Activated CD8-positive, alpha-beta T cell treated with anti-CD3 and anti-CD28 coated beads, Interleukin-2, amount 10 ng/mL, durations not matched to agents 7 days and 5 days (primary cell): ENCODE measurements at regions not wholly inside any gene's neighbourhood (a gene's known extent, or its start where the extent isn't known, plus 50 kb on each side); places are given as distances from the start of the nearest gene placed in this dataset.

ENCODE experiments used
- ATAC-seq: fragments of 150-1000 bp; cut with Tn5 transposase; one replicate; pipeline ENCODE4 v1.10.0; 2021; ENCODE audit warnings: moderate library complexity
- CTCF ChIA-PET: fragments of 350-600 bp; sonication (Branson Sonifier 250); formaldehyde crosslinking; loops from one replicate; lab custom pipeline; 2021; ENCODE audit warnings: antibody characterized with exemption; lab: Charles Lee
- POLR2A ChIA-PET: fragments of 350-600 bp; sonication (Branson Sonifier 250); formaldehyde crosslinking; loops from one replicate; lab custom pipeline; 2021; ENCODE audit warnings: antibody characterized with exemption; lab: Charles Lee
- DNase-seq: peaks from one replicate; pipeline ENCODE4 v3.0.0-alpha.2; 2020
- H3K27ac Mint-ChIP-seq: one replicate; pipeline ENCODE4 v1.8.0; 2021; ENCODE audit warnings: mild to moderate bottlenecking, mixed read lengths
- H3K27me3 Mint-ChIP-seq: one replicate; pipeline ENCODE4 v1.8.0; 2021; ENCODE audit warnings: low read depth, mixed read lengths
- H3K36me3 Mint-ChIP-seq: one replicate; pipeline ENCODE4 v1.8.0; 2021; ENCODE audit warnings: low read depth, mixed read lengths
- H3K4me1 Mint-ChIP-seq: one replicate; pipeline ENCODE4 v1.8.0; 2021; ENCODE audit warnings: low read depth, mixed read lengths
- H3K4me3 Mint-ChIP-seq: one replicate; pipeline ENCODE4 v1.8.0; 2021; ENCODE audit warnings: mild to moderate bottlenecking, mixed read lengths
- H3K9me3 Mint-ChIP-seq: one replicate; pipeline ENCODE4 v1.8.0; 2022; ENCODE audit warnings: mixed read lengths; ENCODE audit not compliant: insufficient read depth

DNA sequence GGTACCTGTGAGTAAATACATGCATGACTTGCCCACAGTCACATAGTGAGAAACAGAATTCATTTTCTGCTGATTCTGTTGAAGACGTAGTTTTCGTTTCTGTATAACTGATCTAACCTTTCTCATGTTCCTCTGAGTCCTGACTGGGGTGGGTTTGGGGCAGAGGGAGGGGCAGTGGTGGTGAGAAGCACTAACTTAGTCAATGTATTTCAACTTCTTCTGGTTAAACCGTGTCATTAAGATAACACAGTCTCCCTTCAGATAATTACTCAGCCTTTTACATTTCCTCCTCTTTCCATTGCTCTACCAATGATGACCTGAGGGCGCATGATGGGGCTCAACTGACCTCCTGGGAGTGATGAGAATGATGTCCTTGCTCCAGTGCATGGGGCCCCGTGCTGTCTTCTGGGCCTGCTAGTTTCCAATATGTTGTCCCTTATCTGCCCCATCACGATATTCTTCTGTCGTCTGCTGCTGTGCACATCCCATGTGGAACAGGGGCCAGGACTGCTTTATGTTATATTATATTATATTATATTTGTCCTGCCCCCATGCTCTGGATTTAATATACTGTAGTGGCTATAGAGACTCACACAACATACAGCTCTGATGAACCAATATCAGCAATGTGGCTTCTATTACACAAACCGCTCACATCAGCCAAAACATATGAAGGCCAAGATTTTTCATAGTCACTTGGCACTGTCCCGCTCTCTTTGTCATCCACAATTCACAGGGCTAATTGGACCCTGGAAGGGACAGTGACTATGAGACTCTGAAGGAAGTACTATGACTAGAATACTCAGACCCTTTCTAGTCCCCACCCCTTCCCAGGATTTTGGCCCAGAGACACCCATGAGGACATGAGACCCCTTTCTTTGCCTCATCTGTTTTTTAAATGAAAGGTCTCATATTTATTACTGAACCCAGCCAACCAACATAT is 407.1 kb upstream of the MCTP2 start:
- Mint-ChIP-seq H3K36me3 (no peaks in the 10 kb centered on the region), H3K9me3 (no peaks in the 10 kb centered on the region), H3K27ac (no peak overlapping the region), H3K27me3 (no peaks in the 10 kb centered on the region), H3K4me1 (no peaks in the 10 kb centered on the region), H3K4me3 (no peak overlapping the region)
- DNase-seq (no peak), ATAC-seq (no peak)
- ChIA-PET CTCF (no interaction called here), POLR2A (no interaction called here)

DNA sequence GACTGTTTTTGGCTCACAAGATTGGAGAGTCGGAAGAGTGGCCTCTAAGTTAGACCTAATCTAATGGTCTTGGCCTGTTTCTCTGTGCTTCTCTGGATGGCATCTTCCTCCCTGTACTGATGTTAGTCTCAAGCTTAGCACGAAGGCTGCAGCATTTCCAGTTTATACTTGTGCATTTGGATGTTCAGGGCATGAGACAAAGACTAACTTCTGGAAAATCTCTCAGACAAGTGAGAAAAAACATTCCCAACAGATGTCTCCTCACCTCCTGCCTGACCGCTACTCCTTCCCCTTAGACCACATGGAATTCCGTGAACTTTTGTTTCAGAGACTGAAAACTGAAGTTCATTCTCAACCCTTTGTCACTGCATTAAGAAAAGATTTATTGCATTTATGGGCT is 410.8 kb upstream of the MCTP2 start:
- ChIA-PET POLR2A (no interaction called here), CTCF (no interaction called here)
- H3K27me3 Mint-ChIP-seq: no peaks in the 10 kb centered on the region
- no peak overlapping the region for H3K27ac Mint-ChIP-seq
- H3K36me3 Mint-ChIP-seq: no peaks in the 10 kb centered on the region
- DNase-seq (no peak), ATAC-seq (no peak)
- no peaks in the 10 kb centered on the region for H3K4me1 Mint-ChIP-seq
- no peak overlapping the region for H3K4me3 Mint-ChIP-seq
- H3K9me3 Mint-ChIP-seq: no peaks in the 10 kb centered on the region

DNA sequence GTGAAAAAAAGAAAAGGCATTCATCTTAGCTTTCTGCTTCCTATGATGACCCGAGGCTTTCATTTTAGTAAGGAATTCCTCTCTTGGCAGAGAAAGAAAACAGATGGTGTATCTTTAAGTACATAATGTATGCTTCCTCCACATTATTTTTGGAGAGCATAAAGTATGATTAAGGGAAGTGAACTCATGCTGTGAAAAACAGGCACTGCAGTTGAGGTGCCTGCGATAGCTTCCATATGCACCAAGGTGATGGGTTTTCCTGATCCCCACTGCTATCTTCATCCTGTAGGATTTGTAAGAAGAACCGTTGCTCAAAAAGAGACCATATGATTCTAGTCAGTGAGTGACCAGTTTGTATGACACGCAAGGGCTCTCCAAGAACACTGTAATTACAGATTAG is 411.5 kb upstream of the MCTP2 start:
- DNase-seq: no peak
- H3K27me3 Mint-ChIP-seq: peaks cover 5% of the 10 kb centered on the region

DNA sequence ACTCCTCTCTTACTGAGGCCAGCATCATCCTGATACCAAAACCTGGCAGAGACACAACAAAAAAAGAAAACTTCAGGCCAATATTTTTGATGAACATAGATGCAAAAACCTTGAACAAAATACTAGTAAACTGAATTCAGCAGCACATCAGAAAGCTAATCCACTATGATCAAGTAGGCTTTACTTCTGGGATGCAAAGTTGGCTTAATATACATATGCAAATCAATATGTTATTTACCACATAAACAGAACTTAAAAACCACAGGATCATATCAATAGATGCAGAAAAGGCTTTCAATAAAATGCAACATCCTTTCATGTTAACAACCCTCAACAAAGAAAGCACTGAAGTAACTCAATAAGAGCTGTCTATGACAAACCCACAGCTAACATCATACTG is 414.5 kb upstream of the MCTP2 start:
- peaks cover 5% of the 10 kb centered on the region for H3K27me3 Mint-ChIP-seq
- no peak for ATAC-seq
- H3K27ac Mint-ChIP-seq: no peak overlapping the region
- no peaks in the 10 kb centered on the region for H3K36me3 Mint-ChIP-seq
- POLR2A ChIA-PET: no interaction called here
- H3K4me1 Mint-ChIP-seq: no peaks in the 10 kb centered on the region
- no peaks in the 10 kb centered on the region for H3K9me3 Mint-ChIP-seq
- H3K4me3 Mint-ChIP-seq: no peak overlapping the region
- CTCF ChIA-PET: no interaction called here
- no peak for DNase-seq

More for the DNA sequence above, 411.5 kb upstream of the MCTP2 start:
- no peak overlapping the region for H3K4me3 Mint-ChIP-seq
- H3K9me3 Mint-ChIP-seq: no peaks in the 10 kb centered on the region
- H3K36me3 Mint-ChIP-seq: no peaks in the 10 kb centered on the region
- no peak overlapping the region for H3K27ac Mint-ChIP-seq
- ChIA-PET CTCF (no interaction called here), POLR2A (no interaction called here)
- no peaks in the 10 kb centered on the region for H3K4me1 Mint-ChIP-seq
- no peak for ATAC-seq

DNA sequence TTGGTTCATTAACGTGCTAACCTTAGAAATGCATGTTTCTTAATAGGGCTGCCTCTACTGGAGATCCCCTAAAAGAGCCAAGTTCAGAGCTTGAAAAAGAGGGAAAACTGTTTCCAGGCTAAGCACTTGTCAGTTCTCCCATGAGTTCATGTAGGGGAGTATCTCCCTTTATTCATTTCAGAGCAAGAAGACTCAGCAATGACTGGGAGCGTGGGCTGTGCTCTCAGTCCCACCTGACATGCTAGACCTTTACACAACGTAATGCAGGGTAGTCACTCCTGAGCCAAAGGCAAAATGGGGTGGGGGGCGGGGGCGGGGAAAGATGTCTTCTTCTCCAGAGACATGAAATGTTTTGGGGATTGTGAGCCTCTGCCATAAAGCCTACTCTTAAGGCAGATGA is 420.1 kb upstream of the MCTP2 start:
- H3K4me1 Mint-ChIP-seq: no peaks in the 10 kb centered on the region
- H3K4me3 Mint-ChIP-seq: no peak overlapping the region
- ChIA-PET POLR2A (no interaction called here), CTCF (no interaction called here)
- H3K27ac Mint-ChIP-seq: no peak overlapping the region
- no peaks in the 10 kb centered on the region for H3K36me3 Mint-ChIP-seq
- DNase-seq (no peak), ATAC-seq (no peak)
- H3K27me3 Mint-ChIP-seq: peaks cover 7% of the 10 kb centered on the region
- no peaks in the 10 kb centered on the region for H3K9me3 Mint-ChIP-seq

DNA sequence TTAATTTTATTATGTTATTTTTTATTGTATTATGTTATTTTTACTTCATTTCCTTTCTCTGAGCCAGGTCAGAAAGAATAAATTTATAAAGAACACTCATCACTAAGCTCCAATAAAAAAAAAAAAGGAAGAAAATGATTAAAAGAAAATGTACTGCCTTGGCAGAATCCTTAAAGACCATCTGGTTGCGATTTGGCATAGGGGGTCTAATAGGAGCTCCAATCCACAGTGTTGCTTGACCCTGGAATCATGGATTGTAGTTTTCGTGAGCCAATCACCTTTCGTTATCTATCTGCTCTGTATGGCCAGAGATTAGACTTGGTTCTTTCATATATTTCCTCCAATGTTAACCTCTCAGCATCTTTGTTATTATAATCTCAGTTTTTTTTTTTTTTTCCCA is 421.8 kb upstream of the MCTP2 start:
- no peak overlapping the region for H3K4me3 Mint-ChIP-seq
- peaks cover 2% of the 10 kb centered on the region for H3K27me3 Mint-ChIP-seq
- H3K4me1 Mint-ChIP-seq: no peaks in the 10 kb centered on the region
- ChIA-PET CTCF (no interaction called here), POLR2A (interaction anchor here (0.7 kb wide), 1 partner anchor 647 kb away, joined by 5 read pairs; no protein-coding TSS in a partner anchor)
- no peak for DNase-seq
- H3K9me3 Mint-ChIP-seq: no peaks in the 10 kb centered on the region
- H3K36me3 Mint-ChIP-seq: no peaks in the 10 kb centered on the region
- ATAC-seq: no peak
- H3K27ac Mint-ChIP-seq: no peak overlapping the region

DNA sequence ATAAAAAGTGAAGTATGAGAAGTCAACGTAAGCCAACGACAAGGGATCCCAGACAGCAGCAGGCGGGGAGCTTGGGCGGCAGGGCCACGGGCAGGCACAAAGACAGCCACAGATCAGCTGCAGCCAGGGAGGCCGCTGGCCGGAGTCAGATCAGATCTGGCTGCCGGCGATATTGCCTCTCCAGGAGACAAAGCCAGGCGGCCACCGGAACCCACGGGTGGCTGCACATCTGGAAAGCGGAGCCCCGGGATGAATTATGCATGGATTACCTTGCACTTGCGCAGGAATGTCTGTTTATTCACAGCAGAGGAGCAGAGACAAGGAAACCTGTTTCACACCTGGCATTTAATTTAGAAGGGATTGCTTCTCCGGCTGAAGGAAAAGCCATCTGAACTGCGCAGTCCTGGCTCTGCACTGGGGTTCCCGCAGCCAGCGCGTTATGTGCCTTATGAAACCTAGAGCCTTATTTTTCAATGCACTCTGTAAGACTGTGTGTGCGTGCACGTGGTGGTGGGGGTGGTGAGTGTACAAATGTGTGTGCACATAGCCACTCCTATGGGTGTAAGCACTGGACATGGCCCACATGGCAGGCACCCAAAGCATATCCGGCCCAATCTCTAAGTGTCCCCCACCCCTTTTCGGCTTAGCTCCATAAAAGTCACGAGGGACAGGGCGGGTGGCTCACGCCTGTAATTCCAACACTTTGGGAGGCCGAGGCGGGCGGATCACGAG is 427.8 kb upstream of the MCTP2 start:
- no peaks in the 10 kb centered on the region for H3K27me3 Mint-ChIP-seq
- POLR2A ChIA-PET: no interaction called here
- no peak for DNase-seq
- H3K27ac Mint-ChIP-seq: no peak overlapping the region
- no peaks in the 10 kb centered on the region for H3K36me3 Mint-ChIP-seq
- ATAC-seq: no peak
- no peak overlapping the region for H3K4me3 Mint-ChIP-seq
- CTCF ChIA-PET: no interaction called here
- no peaks in the 10 kb centered on the region for H3K9me3 Mint-ChIP-seq
- no peaks in the 10 kb centered on the region for H3K4me1 Mint-ChIP-seq

DNA sequence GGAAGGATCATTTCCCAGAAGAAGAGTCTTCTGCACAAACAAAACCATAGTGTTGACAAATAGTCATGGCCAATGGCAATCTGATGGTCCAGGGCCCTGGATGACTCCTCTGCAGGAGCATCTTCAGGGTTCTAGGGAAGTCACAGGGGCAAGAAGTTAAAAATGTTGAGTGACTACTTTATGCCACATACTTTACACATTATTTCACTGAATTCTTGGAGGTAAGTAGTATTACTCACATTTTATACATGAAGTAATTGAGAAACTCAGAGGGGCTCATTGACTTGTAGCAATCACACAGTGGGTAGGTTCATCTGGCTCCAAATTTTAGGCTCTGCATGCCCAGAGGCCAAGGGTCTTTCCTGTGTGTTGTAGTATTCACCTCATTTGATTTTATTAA is 430.2 kb upstream of the MCTP2 start:
- POLR2A ChIA-PET: no interaction called here
- Mint-ChIP-seq H3K27me3 (no peaks in the 10 kb centered on the region), H3K36me3 (no peaks in the 10 kb centered on the region), H3K27ac (no peak overlapping the region), H3K4me3 (no peak overlapping the region), H3K4me1 (no peaks in the 10 kb centered on the region), H3K9me3 (no peaks in the 10 kb centered on the region)
- CTCF ChIA-PET: no interaction called here
- no peak for ATAC-seq
- no peak for DNase-seq

DNA sequence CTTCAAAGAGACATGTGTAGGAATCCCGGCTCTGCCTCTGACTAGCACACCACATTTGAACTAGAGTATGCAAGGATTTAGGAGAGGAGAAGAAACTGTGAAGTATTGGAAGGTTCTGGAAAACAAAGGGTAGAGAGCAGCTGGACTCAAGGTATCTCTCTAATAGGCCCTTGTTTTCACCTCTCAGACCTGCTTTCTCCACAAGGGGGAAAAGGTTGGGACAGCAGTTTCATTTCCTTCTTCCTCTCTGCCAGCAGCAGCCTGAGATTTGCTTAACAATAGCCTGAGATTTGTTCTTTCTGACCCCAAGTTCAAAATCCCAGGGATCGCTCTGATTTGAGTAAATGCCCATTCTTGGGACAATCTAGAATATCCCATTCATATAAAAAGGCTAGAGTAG is 430.6 kb upstream of the MCTP2 start:
- Mint-ChIP-seq H3K4me1 (no peaks in the 10 kb centered on the region), H3K27me3 (no peaks in the 10 kb centered on the region), H3K4me3 (no peak overlapping the region), H3K27ac (no peak overlapping the region), H3K36me3 (no peaks in the 10 kb centered on the region), H3K9me3 (no peaks in the 10 kb centered on the region)
- ChIA-PET CTCF (no interaction called here), POLR2A (no interaction called here)
- no peak for DNase-seq
- ATAC-seq: no peak

DNA sequence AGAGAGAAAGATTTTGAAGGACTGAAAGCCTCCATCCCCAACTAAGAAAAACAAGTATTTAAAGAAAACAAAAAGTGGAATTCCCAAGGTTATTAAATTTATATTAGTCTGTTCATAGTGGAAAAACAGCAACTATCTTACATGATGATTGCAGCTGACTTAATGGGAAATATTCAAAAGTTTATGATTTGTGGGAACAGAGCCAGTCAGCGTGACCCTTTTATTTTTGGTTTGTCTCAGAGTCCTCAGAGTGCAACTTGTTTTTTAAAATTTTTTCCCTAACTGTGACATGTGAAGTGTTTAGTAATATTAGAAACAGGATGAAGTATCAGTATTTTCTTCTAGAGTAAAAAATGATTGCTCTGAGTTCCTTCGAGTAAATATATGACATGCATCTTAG is 441.9 kb upstream of the MCTP2 start:
- POLR2A ChIA-PET: no interaction called here
- H3K27me3 Mint-ChIP-seq: no peaks in the 10 kb centered on the region
- ATAC-seq (no peak), DNase-seq (no peak)
- H3K4me1 Mint-ChIP-seq: no peaks in the 10 kb centered on the region
- no peak overlapping the region for H3K27ac Mint-ChIP-seq
- CTCF ChIA-PET: no interaction called here
- H3K4me3 Mint-ChIP-seq: no peak overlapping the region
- H3K9me3 Mint-ChIP-seq: no peaks in the 10 kb centered on the region
- no peaks in the 10 kb centered on the region for H3K36me3 Mint-ChIP-seq

DNA sequence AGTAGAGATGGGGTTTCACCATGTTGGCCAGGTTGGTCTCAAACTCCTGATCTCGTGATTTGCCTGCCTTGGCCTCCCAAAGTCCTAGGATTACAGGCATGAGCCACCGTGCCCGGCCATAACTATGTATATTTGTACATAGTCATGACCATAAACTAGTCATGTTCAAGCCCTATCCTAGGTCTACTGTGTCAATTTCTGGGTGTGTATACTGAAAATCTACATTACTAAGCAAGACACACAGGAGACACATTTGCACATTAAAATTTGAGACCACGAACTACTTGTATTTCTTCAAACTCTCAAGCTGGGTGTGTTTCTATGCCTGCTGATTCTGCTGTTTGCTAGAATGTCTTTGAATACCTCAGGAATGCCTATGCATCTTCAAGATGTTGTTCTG is 451.3 kb upstream of the MCTP2 start:
- Mint-ChIP-seq H3K36me3 (no peaks in the 10 kb centered on the region), H3K27ac (no peak overlapping the region), H3K27me3 (no peaks in the 10 kb centered on the region), H3K9me3 (no peaks in the 10 kb centered on the region), H3K4me3 (no peak overlapping the region), H3K4me1 (no peaks in the 10 kb centered on the region)
- ChIA-PET CTCF (no interaction called here), POLR2A (no interaction called here)
- ATAC-seq: no peak
- no peak for DNase-seq

DNA sequence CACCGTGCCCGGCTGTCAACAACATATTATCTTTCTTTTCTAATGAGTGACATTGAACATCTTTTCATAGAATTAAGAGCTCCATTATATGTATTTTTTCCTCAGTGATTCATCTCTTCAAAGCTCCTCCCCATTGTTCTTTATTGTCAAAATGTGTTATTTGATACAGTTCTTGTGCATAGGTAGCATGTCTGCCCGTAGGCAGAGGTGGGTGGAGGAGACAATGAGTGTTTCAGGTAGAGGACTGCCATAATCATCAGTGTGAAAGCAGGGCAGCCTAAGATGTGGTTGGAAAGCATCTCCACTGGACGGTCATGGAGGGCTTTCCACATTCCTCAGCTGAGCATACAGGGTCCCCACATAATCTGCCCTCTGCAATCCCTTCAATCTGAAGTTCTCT is 452.0 kb upstream of the MCTP2 start:
- H3K4me1 Mint-ChIP-seq: no peaks in the 10 kb centered on the region
- H3K4me3 Mint-ChIP-seq: no peak overlapping the region
- H3K27ac Mint-ChIP-seq: no peak overlapping the region
- H3K9me3 Mint-ChIP-seq: no peaks in the 10 kb centered on the region
- H3K27me3 Mint-ChIP-seq: no peaks in the 10 kb centered on the region
- ChIA-PET CTCF (no interaction called here), POLR2A (no interaction called here)
- no peaks in the 10 kb centered on the region for H3K36me3 Mint-ChIP-seq
- DNase-seq (no peak), ATAC-seq (no peak)
